ENCODE measurements at regions not wholly inside any gene's neighbourhood (a gene's known extent, or its start where the extent isn't known, plus 50 kb on each side); places are given as distances from the start of the nearest gene placed in this dataset.

DNA sequence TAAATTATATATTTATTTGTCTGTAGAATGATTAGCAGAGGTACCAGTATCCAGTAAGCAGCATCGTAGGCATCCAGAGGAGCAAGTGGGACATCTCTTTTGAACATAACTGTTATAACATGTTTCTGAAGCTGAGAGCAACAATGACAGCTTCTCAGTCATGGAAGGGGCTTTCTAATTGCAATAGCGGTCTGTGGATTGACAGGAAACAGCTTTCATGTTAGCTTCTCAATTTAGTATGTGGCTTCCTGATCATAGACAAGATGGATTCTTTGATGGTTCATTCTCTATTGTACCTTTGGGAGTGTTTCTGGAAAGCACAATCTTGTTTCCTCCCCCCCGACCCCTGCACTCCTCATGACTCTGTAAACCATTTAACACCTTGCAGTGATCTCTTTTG is 434.6 kb upstream of the GNPDA2 start:
- no peak for DNase-seq
- 63 to 82% (median 69%) methylated on average over 3 of the region's 3 CpGs for WGBS, 3 donors
- no peak overlapping the region for H3K4me3 ChIP-seq
- H3K27me3 ChIP-seq (ENCODE audit: insufficient read depth in 3 of 3, low read length in 2 of 3) = no peaks in the 10 kb centered on the region
- no peaks in the 10 kb centered on the region for H3K36me3 ChIP-seq (ENCODE audit: insufficient read depth in 1 of 2, low read depth in 1 of 2)
- H3K4me1 ChIP-seq = no peaks in the 10 kb centered on the region
- H3K9me3 ChIP-seq = peaks cover 4% of the 10 kb centered on the region
- intact Hi-C loops (cut with DNase I) = no loop called here
- TF ChIP-seq, protein P1, sequence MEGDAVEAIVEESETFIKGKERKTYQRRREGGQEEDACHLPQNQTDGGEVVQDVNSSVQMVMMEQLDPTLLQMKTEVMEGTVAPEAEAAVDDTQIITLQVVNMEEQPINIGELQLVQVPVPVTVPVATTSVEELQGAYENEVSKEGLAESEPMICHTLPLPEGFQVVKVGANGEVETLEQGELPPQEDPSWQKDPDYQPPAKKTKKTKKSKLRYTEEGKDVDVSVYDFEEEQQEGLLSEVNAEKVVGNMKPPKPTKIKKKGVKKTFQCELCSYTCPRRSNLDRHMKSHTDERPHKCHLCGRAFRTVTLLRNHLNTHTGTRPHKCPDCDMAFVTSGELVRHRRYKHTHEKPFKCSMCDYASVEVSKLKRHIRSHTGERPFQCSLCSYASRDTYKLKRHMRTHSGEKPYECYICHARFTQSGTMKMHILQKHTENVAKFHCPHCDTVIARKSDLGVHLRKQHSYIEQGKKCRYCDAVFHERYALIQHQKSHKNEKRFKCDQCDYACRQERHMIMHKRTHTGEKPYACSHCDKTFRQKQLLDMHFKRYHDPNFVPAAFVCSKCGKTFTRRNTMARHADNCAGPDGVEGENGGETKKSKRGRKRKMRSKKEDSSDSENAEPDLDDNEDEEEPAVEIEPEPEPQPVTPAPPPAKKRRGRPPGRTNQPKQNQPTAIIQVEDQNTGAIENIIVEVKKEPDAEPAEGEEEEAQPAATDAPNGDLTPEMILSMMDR (IDR thresholded peaks at IDR 0.05) = no peak
- no peak for ATAC-seq
- no peak overlapping the region for H3K27ac ChIP-seq

DNA sequence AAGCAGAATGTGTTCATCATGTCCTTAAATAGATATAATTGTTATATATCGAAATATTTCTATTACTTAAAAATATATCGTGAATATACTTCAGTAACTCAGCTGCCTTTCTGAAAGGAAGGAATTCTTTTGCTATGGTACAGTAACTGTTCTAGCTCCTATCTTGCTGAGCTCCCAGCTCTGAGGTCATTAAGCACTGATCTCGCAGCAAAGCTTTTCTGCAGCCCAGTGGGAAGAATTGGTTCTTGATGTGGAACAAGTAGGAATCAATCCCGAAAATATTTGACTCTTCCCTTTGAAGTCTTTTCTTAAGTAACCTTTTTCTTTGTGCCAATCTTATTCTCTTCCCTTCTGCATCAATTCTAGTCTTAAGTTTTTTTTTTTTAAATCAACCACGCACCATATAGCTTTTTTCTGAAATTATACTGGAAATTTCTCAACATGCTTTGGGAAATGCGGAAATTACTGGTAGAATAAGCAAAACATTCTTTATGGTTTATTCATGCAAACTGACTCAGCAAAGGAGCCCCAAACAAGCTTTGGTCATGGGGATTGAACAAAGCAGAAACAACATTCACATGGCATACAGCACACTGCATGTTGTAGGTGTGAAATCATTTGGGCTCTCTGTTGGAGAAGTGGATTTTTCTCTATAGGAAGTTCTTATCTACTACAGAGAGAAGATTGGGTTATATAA is 428.9 kb upstream of the GNPDA2 start:
- intact Hi-C loops (cut with DNase I) = no loop called here
- TF ChIP-seq, protein P1 (IDR thresholded peaks at IDR 0.05) = no peak
- DNase-seq = no peak
- Histone ChIP-seq H3K4me3 (no peak overlapping the region), H3K9me3 (no peaks in the 10 kb centered on the region), H3K36me3 (ENCODE audit: insufficient read depth in 1 of 2, low read depth in 1 of 2) (no peaks in the 10 kb centered on the region), H3K27ac (no peak overlapping the region), H3K4me1 (no peaks in the 10 kb centered on the region), H3K27me3 (ENCODE audit: insufficient read depth in 3 of 3, low read length in 2 of 3) (no peaks in the 10 kb centered on the region)
- 48 to 65% (median 51%) methylated on average over 6 of the region's 6 CpGs for WGBS, 3 donors
- no peak for ATAC-seq

DNA sequence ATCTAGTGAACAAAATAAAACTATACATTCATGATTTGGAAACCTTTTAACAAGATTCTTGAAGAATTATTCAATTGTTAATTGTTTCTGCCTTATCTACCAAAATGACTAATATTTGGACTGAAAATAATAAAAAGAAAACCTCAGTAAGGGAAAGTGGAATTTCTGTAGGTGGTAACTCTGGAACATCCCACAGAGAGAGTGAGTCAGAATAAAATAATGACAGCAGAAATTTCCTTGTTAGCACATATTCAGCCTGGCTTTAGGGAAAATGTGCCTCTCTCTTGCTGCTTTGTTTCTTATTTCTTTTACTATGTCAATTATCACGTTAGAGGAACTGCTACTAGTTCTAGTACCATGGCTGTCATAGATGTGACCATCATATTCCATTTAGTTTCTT is 421.5 kb upstream of the GNPDA2 start:
- Histone ChIP-seq H3K27me3 (ENCODE audit: insufficient read depth in 3 of 3, low read length in 2 of 3) (no peaks in the 10 kb centered on the region), H3K36me3 (ENCODE audit: insufficient read depth in 1 of 2, low read depth in 1 of 2) (no peaks in the 10 kb centered on the region), H3K4me1 (no peaks in the 10 kb centered on the region), H3K9me3 (no peaks in the 10 kb centered on the region), H3K4me3 (no peak overlapping the region), H3K27ac (no peak overlapping the region)
- 53 to 73% (median 54%) methylated on average over 1 of the region's 1 CpG for WGBS, 3 donors
- TF ChIP-seq, protein P1 (IDR thresholded peaks at IDR 0.05) = no peak
- DNase-seq (no peak), ATAC-seq (no peak)
- intact Hi-C loops (cut with DNase I) = no loop called here

DNA sequence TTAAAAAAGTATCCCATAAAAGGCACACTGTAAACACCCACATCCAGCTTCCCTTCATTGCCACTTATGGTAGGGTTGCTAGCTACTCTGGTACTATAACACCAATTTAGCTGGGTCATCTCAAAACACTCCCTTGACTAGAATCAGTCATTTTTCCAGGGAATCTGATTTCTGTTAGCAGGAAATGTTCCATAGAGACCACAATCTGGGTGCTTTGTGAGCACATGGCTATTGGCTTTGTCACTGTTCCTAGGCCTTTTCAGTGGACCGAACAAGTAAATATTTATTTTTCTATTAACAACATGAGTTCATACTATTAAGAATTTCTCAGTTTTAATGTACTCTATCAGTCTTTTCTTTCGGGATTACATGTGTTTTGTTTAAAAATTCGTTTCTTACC is 404.7 kb upstream of the GNPDA2 start:
- TF ChIP-seq, protein P1 (IDR thresholded peaks at IDR 0.05) = no peak
- Histone ChIP-seq H3K27ac (no peak overlapping the region), H3K4me1 (no peaks in the 10 kb centered on the region), H3K27me3 (ENCODE audit: insufficient read depth in 3 of 3, low read length in 2 of 3) (no peaks in the 10 kb centered on the region), H3K4me3 (no peak overlapping the region), H3K36me3 (ENCODE audit: insufficient read depth in 1 of 2, low read depth in 1 of 2) (no peaks in the 10 kb centered on the region), H3K9me3 (no peaks in the 10 kb centered on the region)
- DNase-seq = no peak
- intact Hi-C loops (cut with DNase I) = no loop called here
- WGBS, 3 donors = 89 to 91% (median 90%) methylated on average over 3 of the region's 3 CpGs
- no peak for ATAC-seq

DNA sequence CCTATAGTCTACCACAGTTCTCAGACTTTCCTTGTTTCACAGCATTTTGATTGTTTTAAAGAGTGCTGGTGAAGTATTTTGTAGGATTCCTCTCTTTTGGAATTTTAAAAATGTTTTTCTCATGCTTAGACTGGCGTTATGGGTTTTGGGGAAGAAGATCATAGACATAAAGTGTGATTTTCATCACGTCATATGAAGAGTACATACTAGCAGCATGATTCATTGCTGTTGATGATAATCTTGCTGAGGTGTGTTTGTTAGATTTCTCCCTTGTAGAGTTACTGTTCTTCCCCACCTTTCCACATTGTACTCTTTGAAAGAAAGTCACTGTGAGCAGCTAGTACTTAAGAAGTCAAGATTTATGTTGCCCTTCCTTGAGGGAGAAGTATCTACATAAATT is 396.1 kb upstream of the GNPDA2 start:
- Histone ChIP-seq H3K4me3 (no peak overlapping the region), H3K27me3 (ENCODE audit: insufficient read depth in 3 of 3, low read length in 2 of 3) (no peaks in the 10 kb centered on the region), H3K4me1 (peaks cover 7% of the 10 kb centered on the region), H3K36me3 (ENCODE audit: insufficient read depth in 1 of 2, low read depth in 1 of 2) (no peaks in the 10 kb centered on the region), H3K27ac (no peak overlapping the region), H3K9me3 (no peaks in the 10 kb centered on the region)
- ATAC-seq (no peak), DNase-seq (no peak)
- WGBS, 3 donors = 65 to 81% (median 73%) methylated on average over 2 of the region's 2 CpGs
- intact Hi-C loops (cut with DNase I) = no loop called here
- TF ChIP-seq, protein P1 (IDR thresholded peaks at IDR 0.05) = no peak
